MM.1S (cell line): ENCODE measurements at regions not wholly inside any gene's neighbourhood (a gene's known extent, or its start where the extent isn't known, plus 50 kb on each side); places are given as distances from the start of the nearest gene placed in this dataset.

Experiments used
- EZH2 ChIP-seq: fragments of 300-600 bp; sonication (generic); optimal IDR thresholded peaks from 2 replicates; pipeline ENCODE3; 2017; ENCODE audit warnings: low read depth, mild to moderate bottlenecking, antibody characterized with exemption, low read length, mixed read lengths
- EZH2phosphoT487 ChIP-seq: fragments of 300-600 bp; sonication (generic); IDR thresholded peaks from 2 replicates; pipeline ENCODE4 v1.6.1; 2018; ENCODE audit warnings: antibody characterized with exemption, low read length
- TF ChIP-seq, protein P1 (sequence below): fragments of 300-600 bp; sonication (generic); IDR thresholded peaks from 2 replicates; pipeline ENCODE4 v1.5.1; 2016; ENCODE audit warnings: antibody characterized with exemption, low read length, mixed read lengths

DNA sequence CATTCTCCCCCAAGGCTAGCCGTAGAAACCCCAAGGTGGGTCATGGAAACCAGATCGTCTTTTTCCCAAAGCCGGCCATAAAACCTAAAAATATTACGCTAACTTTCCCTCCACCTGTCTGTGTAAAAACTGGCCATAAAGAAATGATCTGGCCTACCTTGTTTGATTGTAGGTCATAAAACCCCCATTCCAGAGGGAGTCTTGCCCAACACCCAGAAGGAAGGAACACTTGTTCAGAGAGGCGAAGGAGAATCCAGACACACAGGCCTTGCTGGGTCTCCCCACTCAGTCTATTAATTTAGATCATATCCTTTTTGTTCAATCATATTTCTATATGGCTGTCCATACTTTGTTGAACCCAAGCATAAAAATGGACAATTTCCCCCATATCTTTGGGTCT lies 344.7 kb downstream of the HRH4 start:
- TF ChIP-seq, protein P1, sequence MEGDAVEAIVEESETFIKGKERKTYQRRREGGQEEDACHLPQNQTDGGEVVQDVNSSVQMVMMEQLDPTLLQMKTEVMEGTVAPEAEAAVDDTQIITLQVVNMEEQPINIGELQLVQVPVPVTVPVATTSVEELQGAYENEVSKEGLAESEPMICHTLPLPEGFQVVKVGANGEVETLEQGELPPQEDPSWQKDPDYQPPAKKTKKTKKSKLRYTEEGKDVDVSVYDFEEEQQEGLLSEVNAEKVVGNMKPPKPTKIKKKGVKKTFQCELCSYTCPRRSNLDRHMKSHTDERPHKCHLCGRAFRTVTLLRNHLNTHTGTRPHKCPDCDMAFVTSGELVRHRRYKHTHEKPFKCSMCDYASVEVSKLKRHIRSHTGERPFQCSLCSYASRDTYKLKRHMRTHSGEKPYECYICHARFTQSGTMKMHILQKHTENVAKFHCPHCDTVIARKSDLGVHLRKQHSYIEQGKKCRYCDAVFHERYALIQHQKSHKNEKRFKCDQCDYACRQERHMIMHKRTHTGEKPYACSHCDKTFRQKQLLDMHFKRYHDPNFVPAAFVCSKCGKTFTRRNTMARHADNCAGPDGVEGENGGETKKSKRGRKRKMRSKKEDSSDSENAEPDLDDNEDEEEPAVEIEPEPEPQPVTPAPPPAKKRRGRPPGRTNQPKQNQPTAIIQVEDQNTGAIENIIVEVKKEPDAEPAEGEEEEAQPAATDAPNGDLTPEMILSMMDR = no peak
- no peak for TF ChIP-seq EZH2
- TF ChIP-seq EZH2phosphoT487 = no peak
